ENCODE measurements at regions not wholly inside any gene's neighbourhood (a gene's known extent, or its start where the extent isn't known, plus 50 kb on each side); places are given as distances from the start of the nearest gene placed in this dataset.

DNA sequence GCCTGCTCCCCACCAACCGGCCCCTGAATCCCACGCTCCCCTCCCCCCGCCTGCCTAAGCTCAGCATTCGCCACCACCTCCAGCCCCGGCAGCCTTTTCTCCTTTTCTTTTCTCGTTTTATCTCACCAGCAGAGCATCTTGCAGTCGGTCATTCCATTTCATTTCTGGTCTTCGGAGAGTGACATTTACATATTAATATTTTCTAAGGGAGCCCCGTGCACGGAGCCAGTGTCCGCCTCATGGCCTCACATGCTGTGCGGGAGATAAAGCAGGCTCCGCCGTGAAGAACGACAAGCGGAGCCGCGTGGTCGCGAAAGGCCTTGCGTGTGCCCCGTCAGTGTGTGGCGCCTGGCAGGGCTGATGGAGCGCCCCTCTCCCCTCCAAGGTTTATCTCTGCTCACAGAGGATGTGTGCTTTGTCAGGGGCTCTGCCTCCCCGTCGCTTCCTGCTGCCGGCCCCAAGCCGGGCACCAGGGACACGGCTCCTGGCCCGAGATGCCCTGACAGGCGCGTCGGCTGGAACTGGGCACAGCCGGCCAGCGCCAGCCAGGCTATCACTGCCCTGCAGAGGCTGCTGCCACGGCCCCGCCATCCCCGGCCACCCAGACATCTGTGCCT is 95.5 kb upstream of the GSE1 start:
- no peak for TF ChIP-seq POLR2AphosphoS5 (IDR thresholded peaks at IDR 0.05; ENCODE audit: low read depth, low read length)
- no peak for TF ChIP-seq POU2F2 (IDR thresholded peaks at IDR 0.05; ENCODE audit: low read depth, low read length)
- TF ChIP-seq POLR2A (IDR thresholded peaks at IDR 0.05; ENCODE audit: low read depth, low read length), result no peak
- TF ChIP-seq TAF1 (IDR thresholded peaks at IDR 0.05; ENCODE audit: low read depth, low read length), result no peak
- TF ChIP-seq PAX5 (IDR thresholded peaks at IDR 0.05; ENCODE audit: insufficient read depth, low read length, severe bottlenecking), result no peak

Data from GM12891 (cell line).